Sigmoid colon (tissue), 6 donors: ENCODE measurements at regions not wholly inside any gene's neighbourhood (a gene's known extent, or its start where the extent isn't known, plus 50 kb on each side); places are given as distances from the start of the nearest gene placed in this dataset.

Experiments used
- DNase-seq: peaks from one replicate; pipeline ENCODE4 v3.0.0-alpha.2; 2019
- H3K27ac ChIP-seq, 4 donors: fragments of 200-600 bp; sonication (generic); one replicate each; pipeline ENCODE4 v1.5.1; 2016 to 2019; ENCODE audit warnings: mild to moderate bottlenecking in 1 of 4
- H3K27me3 ChIP-seq, 3 donors: fragments of 200-600 bp; sonication (generic); one replicate each; pipeline ENCODE4 v1.5.1; 2019; ENCODE audit warnings: mild to moderate bottlenecking in 1 of 3
- H3K36me3 ChIP-seq, 4 donors: fragments of 200-600 bp; sonication (generic); one replicate each; pipeline ENCODE4 v1.5.1; 2016 to 2019
- H3K4me1 ChIP-seq, 4 donors: fragments of 200-600 bp; sonication (generic); one replicate each; pipeline ENCODE4 v1.5.1; 2017 to 2019
- H3K4me3 ChIP-seq, 4 donors: fragments of 200-600 bp; sonication (generic); one replicate each; pipeline ENCODE4 v1.5.1; 2017 to 2019; ENCODE audit warnings: mild to moderate bottlenecking in 2 of 4, moderate library complexity in 1 of 4
- H3K9me3 ChIP-seq, 4 donors: fragments of 200-600 bp in 3 of 4; sonication (generic) in 3 of 4; one replicate each; pipeline versions ENCODE4 v1.5.1 to v1.6.1; 2013 to 2019
- EP300 ChIP-seq, 4 donors: sonication (generic); formaldehyde crosslinking; IDR thresholded peaks; one replicate each; pipeline ENCODE4 v1.6.1; 2017; ENCODE audit warnings: antibody characterized with exemption in 4 of 4
- POLR2A ChIP-seq, 2 donors: fragments of 450-650 bp; IDR thresholded peaks; one replicate each; pipeline ENCODE4 v1.6.1; 2016; ENCODE audit warnings: antibody characterized with exemption in 2 of 2, mild to moderate bottlenecking in 2 of 2, moderate library complexity in 2 of 2
- POLR2AphosphoS5 ChIP-seq, 4 donors: sonication (generic); formaldehyde crosslinking; IDR thresholded peaks; one replicate each; pipeline ENCODE4 v1.6.1; 2017; ENCODE audit warnings: antibody characterized with exemption in 4 of 4
- WGBS, 2 donors: extraction: QIAGEN DNeasy Blood & Tissue Kit; methylation state at CpG; one replicate each; pipeline ENCODE4 v1.1.7; 2013; 5-methylcytosine and 5-hydroxymethylcytosine counted together
- intact Hi-C: fragments of 100-400 bp; cut with DNase I; formaldehyde crosslinking; loops from one replicate; pipeline ENCODE4 v1.15.1; 2023
- TF ChIP-seq, protein P1 (sequence below), 4 experiments: fragments of 450-650 bp in 3 of 4; fragments of 200-600 bp in 1 of 4; IDR thresholded peaks; one replicate each; pipeline ENCODE4 v1.5.1; 2016 to 2019; ENCODE audit warnings: antibody characterized with exemption in 4 of 4, mild to moderate bottlenecking in 3 of 4, moderate library complexity in 2 of 4
- donor health status: healthy with polysubstance abuse.
- donor health status: healthy.

DNA sequence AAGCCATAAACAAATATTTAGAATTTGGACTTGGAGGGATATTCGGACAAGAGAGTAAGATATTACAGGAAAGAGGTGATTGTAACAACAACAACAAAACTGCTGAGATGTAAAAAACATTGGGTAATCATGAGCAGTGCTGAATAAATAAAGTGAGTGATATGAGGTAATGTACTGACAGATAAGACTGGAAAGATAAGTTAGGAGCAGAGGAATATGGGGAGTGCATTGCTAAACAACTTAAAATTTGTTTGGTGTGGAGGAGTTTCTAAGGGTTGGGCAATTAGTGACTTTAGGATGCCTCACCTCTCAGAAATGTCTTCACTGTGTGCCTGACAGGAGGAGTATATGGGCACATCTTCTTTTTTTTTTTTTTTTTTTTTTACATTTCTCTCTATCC is 637.8 kb upstream of the GRIA3 start:
- intact Hi-C loops = no loop called here
- Histone ChIP-seq H3K4me3 (no peak overlapping the region), H3K4me1 (no peaks in the 10 kb centered on the region), H3K27ac (no peak overlapping the region), H3K36me3 (no peaks in the 10 kb centered on the region), H3K27me3 (no peaks in the 10 kb centered on the region), H3K9me3 (no peaks in the 10 kb centered on the region)
- no peak for DNase-seq
- WGBS, 2 donors = 81 to 83% methylated on average over 1 of the region's 1 CpG
- no peak for TF ChIP-seq POLR2AphosphoS5 (IDR thresholded peaks at IDR 0.05)
- TF ChIP-seq POLR2A (IDR thresholded peaks at IDR 0.05) = no peak
- TF ChIP-seq, protein P1, sequence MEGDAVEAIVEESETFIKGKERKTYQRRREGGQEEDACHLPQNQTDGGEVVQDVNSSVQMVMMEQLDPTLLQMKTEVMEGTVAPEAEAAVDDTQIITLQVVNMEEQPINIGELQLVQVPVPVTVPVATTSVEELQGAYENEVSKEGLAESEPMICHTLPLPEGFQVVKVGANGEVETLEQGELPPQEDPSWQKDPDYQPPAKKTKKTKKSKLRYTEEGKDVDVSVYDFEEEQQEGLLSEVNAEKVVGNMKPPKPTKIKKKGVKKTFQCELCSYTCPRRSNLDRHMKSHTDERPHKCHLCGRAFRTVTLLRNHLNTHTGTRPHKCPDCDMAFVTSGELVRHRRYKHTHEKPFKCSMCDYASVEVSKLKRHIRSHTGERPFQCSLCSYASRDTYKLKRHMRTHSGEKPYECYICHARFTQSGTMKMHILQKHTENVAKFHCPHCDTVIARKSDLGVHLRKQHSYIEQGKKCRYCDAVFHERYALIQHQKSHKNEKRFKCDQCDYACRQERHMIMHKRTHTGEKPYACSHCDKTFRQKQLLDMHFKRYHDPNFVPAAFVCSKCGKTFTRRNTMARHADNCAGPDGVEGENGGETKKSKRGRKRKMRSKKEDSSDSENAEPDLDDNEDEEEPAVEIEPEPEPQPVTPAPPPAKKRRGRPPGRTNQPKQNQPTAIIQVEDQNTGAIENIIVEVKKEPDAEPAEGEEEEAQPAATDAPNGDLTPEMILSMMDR (IDR thresholded peaks at IDR 0.05) = no peak
- TF ChIP-seq EP300 (IDR thresholded peaks at IDR 0.05) = no peak

- Histone ChIP-seq H3K27ac (no peak overlapping the region), H3K4me1 (no peaks in the 10 kb centered on the region), H3K27me3 (no peaks in the 10 kb centered on the region), H3K9me3 (no peaks in the 10 kb centered on the region), H3K4me3 (no peak overlapping the region), H3K36me3 (no peaks in the 10 kb centered on the region)
- TF ChIP-seq EP300 (IDR thresholded peaks at IDR 0.05) (no peak), POLR2A (IDR thresholded peaks at IDR 0.05) (no peak), POLR2AphosphoS5 (IDR thresholded peaks at IDR 0.05) (no peak)
- TF ChIP-seq, protein P1 (IDR thresholded peaks at IDR 0.05) = no peak
- no peak for DNase-seq
- intact Hi-C loops = no loop called here
- 81 to 86% methylated on average over 3 of the region's 3 CpGs for WGBS, 2 donors
Measured at GRCh38 chrX:122552286-122552800, 631.7 kb upstream of the GRIA3 start.

- Histone ChIP-seq H3K27ac (no peak overlapping the region), H3K4me3 (no peak overlapping the region), H3K36me3 (no peaks in the 10 kb centered on the region), H3K9me3 (no peaks in the 10 kb centered on the region), H3K27me3 (no peaks in the 10 kb centered on the region), H3K4me1 (no peaks in the 10 kb centered on the region)
- intact Hi-C loops = no loop called here
- TF ChIP-seq POLR2AphosphoS5 (IDR thresholded peaks at IDR 0.05) = no peak
- no peak for TF ChIP-seq POLR2A (IDR thresholded peaks at IDR 0.05)
- no peak for TF ChIP-seq EP300 (IDR thresholded peaks at IDR 0.05)
- TF ChIP-seq, protein P1 (IDR thresholded peaks at IDR 0.05) = no peak
- WGBS, 2 donors = 77 to 87% methylated on average over 2 of the region's 2 CpGs
- DNase-seq = no peak
Measured at GRCh38 chrX:122555925-122556324, 628.2 kb upstream of the GRIA3 start.

DNA sequence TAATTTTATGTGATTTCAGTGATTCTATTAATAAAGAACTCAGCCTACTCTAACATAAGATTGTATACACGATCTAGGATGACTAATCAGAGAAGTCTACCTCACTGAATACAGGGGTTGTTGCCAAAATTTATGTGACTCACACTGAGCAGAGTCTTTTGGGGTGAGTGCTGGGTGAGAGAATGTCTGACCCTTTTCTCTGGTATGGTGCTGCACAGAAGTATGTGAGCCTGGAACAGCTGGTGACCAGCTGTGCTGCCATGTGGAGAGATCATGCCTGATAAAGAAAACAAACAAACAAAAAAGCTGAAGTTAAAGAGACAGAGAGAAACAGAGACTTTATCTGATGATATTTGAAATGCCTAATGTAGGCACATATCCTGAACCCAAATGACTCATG is 618.1 kb upstream of the GRIA3 start:
- Histone ChIP-seq H3K4me1 (peaks cover 0 to 3% (median 0%) of the 10 kb centered on the region in 4 donors), H3K27ac (peak overlapping the region in 1 of 4 donors; percentile 12), H3K9me3 (no peaks in the 10 kb centered on the region), H3K27me3 (no peaks in the 10 kb centered on the region), H3K36me3 (no peaks in the 10 kb centered on the region), H3K4me3 (no peak overlapping the region)
- DNase-seq = no peak
- intact Hi-C loops = no loop called here
- TF ChIP-seq POLR2A (IDR thresholded peaks at IDR 0.05) (no peak), POLR2AphosphoS5 (IDR thresholded peaks at IDR 0.05) (peak in 1 of 4 donors; percentile 16)
- WGBS, 2 donors = 25 to 41% methylated on average over 1 of the region's 1 CpG

DNA sequence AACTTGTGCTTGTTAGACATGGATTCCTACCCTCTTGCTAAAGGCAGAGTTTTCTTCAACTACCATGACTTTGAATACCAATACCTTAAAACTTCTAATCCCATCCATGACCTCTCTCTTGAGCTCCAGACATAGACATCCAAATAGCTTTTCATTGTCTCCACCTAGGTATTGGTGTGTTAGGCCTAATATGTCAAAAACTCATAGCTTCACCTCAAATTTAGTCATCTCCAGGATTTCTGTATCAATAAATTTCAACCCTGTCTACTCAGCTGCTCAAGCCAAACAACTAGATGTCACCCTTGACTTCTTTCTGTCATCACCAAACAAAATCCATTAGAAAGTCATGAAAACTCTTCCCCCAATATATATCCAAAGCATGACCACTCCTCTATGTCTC is 617.7 kb upstream of the GRIA3 start:
- Histone ChIP-seq H3K4me3 (no peak overlapping the region), H3K27me3 (no peaks in the 10 kb centered on the region), H3K4me1 (peaks cover 0 to 3% (median 0%) of the 10 kb centered on the region in 4 donors), H3K36me3 (no peaks in the 10 kb centered on the region), H3K9me3 (no peaks in the 10 kb centered on the region), H3K27ac (peak overlapping the region in 1 of 4 donors; percentile 12)
- TF ChIP-seq, protein P1 (IDR thresholded peaks at IDR 0.05) = no peak
- no peak for TF ChIP-seq POLR2A (IDR thresholded peaks at IDR 0.05)
- TF ChIP-seq EP300 (IDR thresholded peaks at IDR 0.05) = no peak
- TF ChIP-seq POLR2AphosphoS5 (IDR thresholded peaks at IDR 0.05) = no peak
- intact Hi-C loops = no loop called here
- DNase-seq = no peak
